GM12878 (cell line): ENCODE measurements at regions not wholly inside any gene's neighbourhood (a gene's known extent, or its start where the extent isn't known, plus 50 kb on each side); places are given as distances from the start of the nearest gene placed in this dataset.

ENCODE experiments used
- ATAC-seq: fragments of 200-7000 bp; cut with Tn5 transposase; 3 replicates; pipeline ENCODE4 v1.9.1; 2020; ENCODE audit warnings: mild to moderate bottlenecking, moderate library complexity
- BruUV-seq: library from RNA; stranded (reverse); fragments of 400-500 nt; replicated peaks from 2 replicates; lab custom pipeline; 2021; lab: Mats Ljungman, UMichigan
- CTCF ChIA-PET: fragments of 300-600 bp; sonication (Branson Sonifier 250); formaldehyde crosslinking; extraction: SDS; loops from one replicate; lab custom pipeline; 2021; ENCODE audit warnings: inconsistent platforms; lab: Yijun Ruan, JAX
- POLR2A ChIA-PET: fragments of 350-600 bp; formaldehyde crosslinking; extraction: SDS; loops from one replicate; lab custom pipeline; 2021; ENCODE audit warnings: inconsistent platforms; lab: Charles Lee
- RAD21 ChIA-PET: fragments of 300-600 bp; sonication (Branson Sonifier 250); formaldehyde crosslinking; loops from one replicate; lab custom pipeline; 2023; ENCODE audit warnings: antibody characterized with exemption; ENCODE audit not compliant: unreplicated experiment; lab: Charles Lee
- SMC1A ChIA-PET: fragments of 300-600 bp; sonication (Branson Sonifier 250); formaldehyde crosslinking; loops from one replicate; lab custom pipeline; 2023; ENCODE audit not compliant: unreplicated experiment, uncharacterized antibody; lab: Charles Lee
- DNase-seq: peaks from one replicate; pipeline ENCODE4 v3.0.0-alpha.2; 2011; ENCODE audit warnings: low read depth, low spot score
- FAIRE-seq: peaks from 3 replicates; lab custom pipeline; 2011; peaks lifted over from hg19 to GRCh38; lab: Jason Lieb, UNC
- H2AFZ ChIP-seq: 2 replicates; pipeline ENCODE4 v1.6.0; 2011; ENCODE audit warnings: low read depth, low read length, control low read depth; ENCODE audit not compliant: control insufficient read depth
- H3K27ac ChIP-seq: 2 replicates; pipeline ENCODE4 v1.5.1; 2011; ENCODE audit warnings: control low read depth; ENCODE audit not compliant: control insufficient read depth, insufficient read depth
- H3K27me3 ChIP-seq, 2 experiments: replicated peaks in 1 of 2; 2 replicates each; pipeline versions ENCODE4 v1.6.0 to v1.6.1; 2011; ENCODE audit warnings: low read length in 1 of 2; ENCODE audit not compliant: control insufficient read depth in 2 of 2, insufficient read depth in 2 of 2
- H3K36me3 ChIP-seq, 2 experiments: 2 replicates each; pipeline ENCODE4 v1.5.1; 2011; ENCODE audit warnings: low read length in 1 of 2; ENCODE audit not compliant: control insufficient read depth in 2 of 2, insufficient read depth in 2 of 2
- H3K4me1 ChIP-seq: 2 replicates; pipeline ENCODE4 v1.6.1; 2011; ENCODE audit warnings: mild to moderate bottlenecking, low read length, moderate library complexity, mixed read lengths; ENCODE audit not compliant: control insufficient read depth, insufficient read depth
- H3K4me2 ChIP-seq: 2 replicates; pipeline ENCODE4 v1.6.0; 2011; ENCODE audit warnings: control low read depth; ENCODE audit not compliant: control insufficient read depth, insufficient read depth
- H3K4me3 ChIP-seq: fragments of 200-600 bp; sonication (generic); 2 replicates; pipeline ENCODE4 v1.5.1; 2016
- H3K79me2 ChIP-seq: 2 replicates; pipeline ENCODE4 v1.6.0; 2011; ENCODE audit warnings: low read length; ENCODE audit not compliant: control insufficient read depth, insufficient read depth
- H3K9ac ChIP-seq: 2 replicates; pipeline ENCODE4 v1.8.0; 2011; ENCODE audit warnings: low read length, control low read depth, mixed read lengths; ENCODE audit not compliant: control insufficient read depth, insufficient read depth
- H3K9me3 ChIP-seq: replicated peaks from 3 replicates; pipeline ENCODE4 v1.5.1; 2011; ENCODE audit warnings: mild to moderate bottlenecking, low read length; ENCODE audit not compliant: control insufficient read depth, insufficient read depth
- H4K20me1 ChIP-seq: 2 replicates; pipeline ENCODE4 v1.6.0; 2011; ENCODE audit not compliant: control insufficient read depth, insufficient read depth
- CHD2 ChIP-seq: IDR thresholded peaks from 2 replicates; pipeline ENCODE4 v1.6.1; 2011; ENCODE audit warnings: low read depth, low read length, improper control_type of control experiment, borderline replicate concordance
- CHD4 ChIP-seq: fragments of 200-600 bp; sonication (generic); IDR thresholded peaks from 2 replicates; pipeline ENCODE4 v1.6.1; 2016; ENCODE audit warnings: mild to moderate bottlenecking
- CREB1 ChIP-seq: IDR thresholded peaks from 2 replicates; pipeline ENCODE4 v1.6.1; 2012; ENCODE audit warnings: low read depth, mild to moderate bottlenecking, inconsistent platforms
- E2F4 ChIP-seq: IDR thresholded peaks from 2 replicates; pipeline ENCODE4 v1.6.1; 2012; ENCODE audit warnings: low read depth, low read length, improper control_type of control experiment
- EGR1 ChIP-seq, 2 experiments: IDR thresholded peaks; 1 replicate in 1 of 2; 2 replicates in 1 of 2; pipeline ENCODE4 v1.6.1; 2011 to 2012; ENCODE audit warnings: low read depth in 2 of 2, low read length in 2 of 2, borderline replicate concordance in 1 of 2, mild to moderate bottlenecking in 1 of 2, moderate library complexity in 1 of 2
- HDGF ChIP-seq: fragments of 450-650 bp; IDR thresholded peaks from 2 replicates; pipeline ENCODE4 v1.6.1; 2016; ENCODE audit warnings: antibody characterized with exemption
- IRF4 ChIP-seq: IDR thresholded peaks from 2 replicates; pipeline ENCODE4 v1.6.1; 2011; ENCODE audit warnings: low read depth, low read length
- MXI1 ChIP-seq: fragments of 150-350 bp; IDR thresholded peaks from 2 replicates; pipeline ENCODE4 v1.6.1; 2011; ENCODE audit warnings: low read depth, mild to moderate bottlenecking, inconsistent platforms, low read length, improper control_type of control experiment
- MYB ChIP-seq: fragments of 150-350 bp; IDR thresholded peaks from 2 replicates; pipeline ENCODE4 v1.6.1; 2014; ENCODE audit warnings: mild to moderate bottlenecking, low read depth, low read length, borderline replicate concordance
- NBN ChIP-seq: fragments of 450-650 bp; IDR thresholded peaks from 2 replicates; pipeline ENCODE4 v1.6.1; 2016
- NR2F1 ChIP-seq: fragments of 450-650 bp; conservative IDR thresholded peaks from 2 replicates; pipeline ENCODE4 v1.6.1; 2017; ENCODE audit warnings: mild to moderate bottlenecking
- POLR2AphosphoS5 ChIP-seq: IDR thresholded peaks from 2 replicates; pipeline ENCODE4 v1.6.1; 2011; ENCODE audit warnings: mild to moderate bottlenecking, low read length, inconsistent platforms
- SREBF2 ChIP-seq: IDR thresholded peaks from 2 replicates; pipeline ENCODE4 v1.6.1; 2012; ENCODE audit warnings: mild to moderate bottlenecking, low read length
- SUPT20H ChIP-seq: IDR thresholded peaks from 2 replicates; pipeline ENCODE4 v1.6.1; 2011; ENCODE audit warnings: low read depth, mild to moderate bottlenecking, low read length, moderate library complexity, borderline replicate concordance; ENCODE audit not compliant: control insufficient read depth
- USF1 ChIP-seq: IDR thresholded peaks from 2 replicates; pipeline ENCODE4 v1.6.1; 2011; ENCODE audit warnings: borderline replicate concordance, low read depth, mild to moderate bottlenecking, moderate library complexity, mixed read lengths, low read length; ENCODE audit not compliant: insufficient read depth; ENCODE audit errors: extremely low read length
- ZSCAN29 ChIP-seq: fragments of 450-650 bp; IDR thresholded peaks from 2 replicates; pipeline ENCODE4 v1.6.1; 2017; ENCODE audit warnings: mild to moderate bottlenecking, moderate library complexity
- WGBS: methylation state at CpG from one replicate; pipeline ENCODE4 v1.1.6; 2016; ENCODE audit warnings: low lambda C conversion rate; ENCODE audit not compliant: insufficient replicate concordance, insufficient coverage; ENCODE audit errors: missing lambda C conversion rate; 5-methylcytosine and 5-hydroxymethylcytosine counted together
- in situ Hi-C: fragments of 300-500 bp; cut with MboI; formaldehyde crosslinking; loops from 9 replicates; pipeline ENCODE4 v1.14.3; 2018; ENCODE audit warnings: mixed read lengths
- intact Hi-C: fragments of 100-400 bp; cut with micrococcal nuclease; formaldehyde crosslinking; loops from one replicate; pipeline ENCODE4 v1.14.2; 2022; ENCODE audit not compliant: unreplicated experiment
- TF ChIP-seq, protein P1 (sequence below): fragments of 450-650 bp; IDR thresholded peaks from 2 replicates; pipeline ENCODE4 v1.6.1; 2016; ENCODE audit warnings: mild to moderate bottlenecking

DNA sequence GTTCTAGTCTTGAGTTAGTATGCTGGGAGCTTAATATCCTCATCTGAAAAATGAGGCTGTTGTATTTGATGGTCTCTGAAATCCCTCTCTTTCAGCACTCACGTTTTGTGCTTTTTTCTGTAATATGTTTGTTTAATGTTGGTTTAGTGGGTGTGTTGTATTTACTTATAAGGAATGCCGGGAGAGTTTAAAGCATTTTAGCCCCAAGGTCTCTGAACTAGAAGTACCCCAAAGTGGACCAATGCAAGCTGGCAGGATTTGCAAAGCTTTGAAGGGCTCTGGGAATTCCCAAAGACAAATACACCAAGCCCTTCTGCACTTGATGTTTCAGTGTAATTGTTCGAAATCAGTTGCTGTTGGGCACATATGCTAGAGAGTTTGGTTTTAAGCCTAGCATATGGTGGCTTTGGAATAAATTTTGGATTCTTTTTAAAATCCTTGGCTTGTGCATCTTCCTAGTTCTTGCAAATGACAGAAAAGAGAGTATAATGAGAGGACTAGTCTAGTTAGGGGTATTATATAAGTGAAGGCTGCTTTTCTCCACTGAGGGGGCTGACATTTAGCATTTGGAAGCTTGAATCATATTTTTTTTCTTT is 371.4 kb upstream of the BOD1L1 start:
- Histone ChIP-seq H3K9me3 (no peaks in the 10 kb centered on the region; the same call in 2 of the 3 replicates), H2AFZ (no peak overlapping the region), H3K9ac (no peak overlapping the region), H3K27ac (no peak overlapping the region), H3K4me3 (no peak overlapping the region), H4K20me1 (no peaks in the 10 kb centered on the region), H3K4me1 (no peaks in the 10 kb centered on the region), H3K27me3 (no peaks in the 10 kb centered on the region), H3K4me2 (no peak overlapping the region), H3K36me3 (no peaks in the 10 kb centered on the region), H3K79me2 (no peaks in the 10 kb centered on the region)
- FAIRE-seq (no peak), ATAC-seq (no peak), DNase-seq (no peak)
- SMC1A ChIA-PET = interaction anchor here (1.4 kb wide), 1 partner anchor 51 kb away, joined by 3 read pairs; no protein-coding TSS in a partner anchor
- 11% methylated on average over 3 of the region's 3 CpGs for WGBS
- RAD21 ChIA-PET = no interaction called here
- POLR2A ChIA-PET = no interaction called here
- in situ Hi-C loops (no loop called here), intact Hi-C loops (no loop called here)
- no TSS peak for BruUV-seq
- TF ChIP-seq IRF4 = no peak
- no peak for TF ChIP-seq NBN
- no peak for TF ChIP-seq MYB
- no peak for TF ChIP-seq CREB1
- no peak for TF ChIP-seq CHD4
- TF ChIP-seq SREBF2 = no peak
- no peak for TF ChIP-seq E2F4
- no peak for TF ChIP-seq POLR2AphosphoS5
- TF ChIP-seq HDGF = no peak
- TF ChIP-seq EGR1 (IDR thresholded peaks at IDR 0.05; ENCODE audit: borderline replicate concordance in 1 of 2, low read depth in 2 of 2, low read length in 2 of 2) = no peak
- TF ChIP-seq CHD2 = no peak
- no peak for TF ChIP-seq USF1
- no peak for TF ChIP-seq SUPT20H
- no peak for TF ChIP-seq ZSCAN29
- TF ChIP-seq NR2F1 = no peak
- TF ChIP-seq, protein P1, sequence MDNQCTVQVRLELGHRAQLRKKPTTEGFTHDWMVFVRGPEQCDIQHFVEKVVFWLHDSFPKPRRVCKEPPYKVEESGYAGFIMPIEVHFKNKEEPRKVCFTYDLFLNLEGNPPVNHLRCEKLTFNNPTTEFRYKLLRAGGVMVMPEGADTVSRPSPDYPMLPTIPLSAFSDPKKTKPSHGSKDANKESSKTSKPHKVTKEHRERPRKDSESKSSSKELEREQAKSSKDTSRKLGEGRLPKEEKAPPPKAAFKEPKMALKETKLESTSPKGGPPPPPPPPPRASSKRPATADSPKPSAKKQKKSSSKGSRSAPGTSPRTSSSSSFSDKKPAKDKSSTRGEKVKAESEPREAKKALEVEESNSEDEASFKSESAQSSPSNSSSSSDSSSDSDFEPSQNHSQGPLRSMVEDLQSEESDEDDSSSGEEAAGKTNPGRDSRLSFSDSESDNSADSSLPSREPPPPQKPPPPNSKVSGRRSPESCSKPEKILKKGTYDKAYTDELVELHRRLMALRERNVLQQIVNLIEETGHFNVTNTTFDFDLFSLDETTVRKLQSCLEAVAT = no peak
- TF ChIP-seq MXI1 = no peak
- CTCF ChIA-PET = no interaction called here
